GM04504 (cell line): ENCODE measurements at regions not wholly inside any gene's neighbourhood (a gene's known extent, or its start where the extent isn't known, plus 50 kb on each side); places are given as distances from the start of the nearest gene placed in this dataset.
"Not testable (repeated sequence)": the region's sequence is repeated elsewhere in the genome, so short reads cannot be mapped to it uniquely, and the experiment has no call there.

Experiments used
- DNase-seq: peaks from one replicate; pipeline ENCODE4 v3.0.0-alpha.2; 2012; ENCODE audit warnings: low read depth

DNA sequence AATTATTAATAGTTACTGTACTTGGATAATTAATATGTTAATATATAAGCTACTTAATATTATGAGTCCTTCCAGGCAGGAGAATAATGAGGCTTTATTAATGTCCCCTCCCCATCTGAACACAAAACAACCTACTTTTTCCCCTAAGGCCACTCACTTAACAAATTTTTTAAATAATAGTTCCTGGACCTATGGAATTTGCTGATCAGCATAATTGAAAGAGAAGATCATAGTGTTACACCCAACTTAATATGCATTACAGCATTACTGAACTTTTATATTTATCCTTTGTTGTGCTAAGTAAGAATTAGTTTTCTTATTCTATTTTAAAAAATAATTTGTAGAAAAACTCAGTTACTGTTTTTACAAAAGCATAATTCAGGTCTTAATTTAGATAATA lies 1537.7 kb upstream of the GOT2 start:
- no peak for DNase-seq

DNA sequence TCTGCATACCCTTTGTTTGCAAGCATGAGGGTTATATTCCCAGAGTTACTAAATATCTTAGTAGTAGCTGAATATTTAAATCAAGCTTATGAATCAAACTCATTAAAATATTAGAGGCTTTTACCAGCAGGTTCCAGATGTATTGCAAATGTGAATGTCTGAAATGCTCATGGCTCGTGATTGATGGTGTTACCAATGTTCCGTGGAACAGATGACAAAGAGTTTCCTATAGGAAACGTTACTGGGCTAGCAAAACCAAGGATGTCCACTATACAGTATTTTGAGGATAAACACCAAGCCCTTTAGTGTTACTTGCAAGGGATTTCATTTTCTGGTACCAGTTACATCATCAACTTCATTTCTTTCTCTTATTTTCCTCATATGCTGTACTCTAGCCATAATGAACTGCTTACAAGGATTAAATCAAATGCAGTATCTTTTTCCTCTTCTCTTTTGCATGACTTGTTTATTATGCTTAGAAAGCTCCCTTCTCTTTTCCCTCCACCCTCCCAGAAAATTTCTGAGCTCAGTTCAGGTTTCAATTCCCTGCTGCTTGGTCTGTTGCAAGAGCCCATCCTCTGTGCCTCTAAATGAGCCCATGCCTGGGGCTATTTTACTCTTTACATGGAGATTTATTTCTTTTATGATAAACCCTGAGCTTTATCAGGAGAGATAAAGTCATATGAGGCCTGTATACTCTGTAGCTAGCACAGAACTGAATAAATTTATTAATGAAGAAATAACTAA lies 1537.1 kb upstream of the GOT2 start:
- no peak for DNase-seq

DNA sequence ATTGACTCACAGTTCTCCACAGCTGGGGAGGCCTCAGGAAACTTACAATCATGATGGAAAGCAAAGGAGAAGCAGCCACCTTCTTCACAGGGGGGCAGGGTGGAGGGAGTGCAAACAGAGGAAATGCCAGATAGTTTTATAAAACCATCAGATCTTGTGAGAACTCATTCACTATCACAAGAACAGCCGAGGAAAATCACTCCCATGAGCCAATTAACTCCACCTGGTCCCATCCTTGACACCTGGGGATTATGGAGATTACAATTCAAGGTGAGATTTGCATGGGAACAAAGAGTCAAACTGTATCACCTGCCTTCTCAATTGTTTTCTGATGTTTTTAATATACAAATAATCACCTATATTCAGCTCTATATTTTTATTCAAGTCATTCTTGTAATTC lies 1527.3 kb upstream of the GOT2 start:
- DNase-seq = no peak

DNA sequence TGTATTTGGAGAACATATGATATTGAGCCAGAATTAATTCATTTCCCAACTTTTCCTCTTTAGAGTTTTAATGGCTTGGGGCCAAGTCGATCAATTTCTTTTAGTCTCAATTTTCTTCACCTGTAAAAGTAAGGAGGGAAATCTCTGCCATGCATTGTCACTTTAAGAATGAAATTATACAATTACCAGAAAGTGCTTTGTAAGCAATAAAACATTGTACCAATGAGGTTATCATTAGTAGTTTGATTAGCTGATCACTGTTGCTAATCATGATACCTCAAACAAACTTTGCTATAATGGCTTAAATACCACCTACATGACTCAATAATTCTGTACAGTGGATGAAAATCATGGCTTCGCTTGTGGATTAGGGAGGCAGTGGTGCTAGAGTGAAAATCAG lies 1525.8 kb upstream of the GOT2 start:
- no peak for DNase-seq

DNA sequence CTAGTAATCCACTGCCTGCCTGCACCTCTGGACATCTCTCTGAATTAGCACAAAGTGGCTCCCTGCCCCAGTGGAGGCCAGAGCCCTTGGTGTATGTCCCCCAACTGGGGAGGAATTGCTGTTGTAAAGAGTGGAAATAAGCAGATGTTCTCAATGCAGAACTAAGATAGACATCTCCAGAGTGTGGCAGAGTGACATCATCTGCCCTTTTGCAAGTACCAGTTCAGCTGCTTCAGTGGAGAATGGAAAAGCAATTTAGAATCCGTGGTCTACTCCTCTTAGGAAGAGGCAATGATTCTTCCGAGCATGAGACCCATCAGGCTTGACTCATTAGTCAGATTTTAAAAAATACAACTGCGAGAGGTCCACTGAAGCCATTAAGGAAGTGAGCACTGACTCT lies 1512.0 kb upstream of the GOT2 start:
- no peak for DNase-seq

DNA sequence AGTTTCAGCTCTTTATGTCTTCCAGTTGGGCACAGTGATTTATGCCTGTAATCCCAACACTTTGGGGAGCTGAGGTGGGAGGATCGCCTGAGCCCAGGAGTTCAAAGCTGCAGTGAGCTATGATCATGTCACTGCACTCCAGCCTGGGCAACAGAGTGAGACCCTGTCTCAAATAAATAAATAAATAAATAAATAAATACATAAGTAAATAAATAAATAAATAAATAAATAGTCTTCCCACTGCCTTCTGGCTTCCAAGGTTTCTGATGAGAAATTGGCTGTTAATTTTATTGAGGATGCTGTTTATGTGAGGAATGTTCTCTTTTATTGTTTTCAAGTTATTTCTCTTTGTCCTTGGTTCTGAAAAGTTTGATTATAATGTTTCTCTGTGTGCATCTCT lies 1507.6 kb upstream of the GOT2 start:
- no peak for DNase-seq

DNA sequence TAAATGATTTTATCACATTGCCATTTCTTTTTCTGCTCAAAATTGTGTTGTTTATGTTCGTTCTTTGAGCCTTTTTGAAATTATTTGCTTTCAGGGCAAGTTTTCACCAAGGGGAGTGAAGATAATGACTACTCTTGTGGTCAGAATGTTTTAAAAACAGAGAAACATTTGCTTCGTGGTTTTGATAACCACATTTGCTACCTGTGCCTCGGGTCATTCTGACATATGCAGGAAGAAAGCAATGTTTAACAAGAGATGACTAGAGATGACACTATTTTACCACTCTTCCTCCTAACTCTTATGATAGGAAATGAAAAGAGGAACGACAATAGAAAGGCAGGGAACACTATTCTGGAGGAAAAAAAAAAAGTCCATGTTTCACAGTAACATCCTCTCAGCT lies 1496.5 kb upstream of the GOT2 start:
- no peak for DNase-seq

DNA sequence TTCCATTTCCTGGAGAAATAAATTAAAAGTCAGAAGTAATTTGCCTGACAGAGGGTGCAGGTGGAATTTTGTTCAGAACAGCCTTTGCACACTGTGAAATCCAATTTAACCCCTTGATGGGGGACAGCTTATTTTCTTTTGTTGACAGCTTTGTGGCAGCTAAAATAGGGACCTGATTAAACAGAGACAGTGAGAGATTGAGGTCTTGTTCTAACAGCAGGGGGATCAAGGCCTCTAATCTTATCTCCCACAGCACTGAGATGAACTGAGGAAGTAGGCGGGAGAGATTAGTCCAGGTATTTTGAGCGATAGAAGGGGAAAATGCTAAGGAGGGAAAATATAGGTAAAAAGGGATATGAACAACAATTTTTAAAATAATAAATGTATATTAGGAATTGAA lies 1491.4 kb upstream of the GOT2 start:
- no peak for DNase-seq

DNA sequence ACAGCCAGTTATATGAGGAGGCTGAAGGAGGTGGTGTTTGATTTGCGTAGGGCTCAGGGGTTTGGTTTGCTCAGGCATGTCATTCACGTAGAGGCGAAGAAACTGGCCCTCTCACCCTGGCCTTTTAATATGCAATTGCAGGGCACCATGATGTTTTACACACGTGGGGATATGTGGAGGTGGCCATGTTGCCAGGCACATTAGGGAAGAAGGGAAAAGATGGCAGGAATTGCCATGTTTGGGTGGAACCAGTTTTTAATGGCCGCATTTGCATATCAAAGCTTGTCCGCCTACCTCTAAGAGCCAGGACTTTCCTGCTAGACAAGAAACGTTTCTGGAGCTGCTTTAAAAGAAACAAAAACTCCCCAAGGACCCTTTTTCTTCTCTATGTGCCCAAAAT lies 1483.7 kb upstream of the GOT2 start:
- no peak for DNase-seq

DNA sequence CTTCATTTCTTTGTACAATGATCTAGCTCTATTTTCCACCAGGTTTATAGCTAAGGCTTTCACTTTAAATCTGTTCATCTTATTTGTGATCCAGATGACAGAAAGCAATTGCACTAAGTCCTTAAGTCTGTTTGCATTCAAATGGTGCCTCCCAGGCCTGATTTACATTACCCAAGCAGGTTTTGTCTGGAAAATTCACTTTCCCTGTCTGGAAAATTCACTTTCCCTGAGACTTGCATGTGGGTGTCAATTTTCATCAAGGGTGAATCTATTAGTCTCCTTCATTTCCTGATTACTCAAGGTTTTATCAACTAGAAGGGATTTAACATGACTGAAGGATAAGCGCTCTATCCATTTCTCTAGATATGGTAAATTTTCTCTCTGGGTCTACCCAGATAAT lies 1480.2 kb upstream of the GOT2 start:
- DNase-seq = no peak

DNA sequence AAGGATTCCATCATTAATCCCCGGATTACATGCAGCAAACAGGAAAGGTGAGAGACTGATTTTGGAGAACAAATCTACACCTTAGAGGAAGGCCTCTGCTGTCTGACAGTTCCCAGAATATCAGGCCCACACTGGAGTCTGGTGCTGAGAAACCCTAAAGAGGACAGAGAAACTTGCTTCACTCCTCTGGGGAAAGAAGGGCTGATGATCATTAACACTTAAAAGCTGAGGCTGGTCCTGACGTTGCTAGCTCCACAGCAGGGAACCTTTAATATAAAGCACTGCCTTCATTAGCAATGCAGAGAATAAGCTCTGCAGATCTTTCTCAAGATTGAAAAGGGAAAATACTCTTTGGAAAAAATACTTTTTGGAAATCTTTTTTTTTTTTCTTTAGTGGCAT lies 1472.4 kb upstream of the GOT2 start:
- DNase-seq = no peak

DNA sequence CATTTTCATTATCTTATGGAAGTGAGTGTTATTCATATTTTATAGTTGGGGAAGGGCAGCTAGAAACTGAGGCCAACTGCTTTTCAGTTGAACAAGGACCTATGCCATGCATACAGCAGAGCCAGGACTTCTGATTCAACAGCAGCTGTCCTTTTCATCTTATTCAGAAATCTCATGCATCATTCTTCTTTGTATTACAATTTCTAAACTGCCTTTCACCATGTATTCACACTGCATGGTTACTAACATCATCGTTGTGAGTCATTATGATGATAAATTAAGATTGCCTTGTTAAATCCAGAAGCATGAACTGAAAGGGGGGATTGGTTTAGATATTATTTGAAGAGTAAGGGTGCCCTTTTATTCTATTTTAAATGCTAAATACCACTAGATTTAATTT lies 1470.1 kb upstream of the GOT2 start:
- no peak for DNase-seq

DNA sequence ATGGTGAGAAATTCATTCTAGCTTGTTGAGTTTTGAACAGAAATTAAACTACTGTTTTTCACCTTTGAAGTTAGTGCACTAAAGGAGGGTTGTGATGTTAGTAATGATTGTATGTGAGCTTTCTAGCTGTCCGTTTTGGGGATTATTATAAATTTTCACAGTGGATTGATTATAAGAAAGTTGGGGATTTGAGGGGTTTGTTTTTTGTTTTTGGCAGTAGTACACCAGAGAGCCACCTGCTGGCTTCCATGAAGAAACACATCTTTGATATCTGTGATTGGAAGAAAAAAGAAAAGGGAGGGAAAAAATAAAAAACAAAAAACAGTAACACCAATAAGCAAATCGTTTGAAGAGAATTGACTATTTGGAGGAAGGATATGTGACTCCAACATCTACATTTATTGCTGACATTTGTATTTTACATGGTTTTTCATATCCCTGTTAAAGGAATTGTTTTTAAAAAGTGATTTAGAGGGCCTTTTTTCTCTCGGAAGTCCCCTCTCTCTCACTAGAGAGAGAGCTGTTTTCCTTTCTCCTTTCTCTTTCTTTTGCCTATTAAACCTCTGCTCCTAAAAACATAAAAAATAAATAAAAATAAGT lies 1469.5 kb upstream of the GOT2 start:
- DNase-seq = no peak

DNA sequence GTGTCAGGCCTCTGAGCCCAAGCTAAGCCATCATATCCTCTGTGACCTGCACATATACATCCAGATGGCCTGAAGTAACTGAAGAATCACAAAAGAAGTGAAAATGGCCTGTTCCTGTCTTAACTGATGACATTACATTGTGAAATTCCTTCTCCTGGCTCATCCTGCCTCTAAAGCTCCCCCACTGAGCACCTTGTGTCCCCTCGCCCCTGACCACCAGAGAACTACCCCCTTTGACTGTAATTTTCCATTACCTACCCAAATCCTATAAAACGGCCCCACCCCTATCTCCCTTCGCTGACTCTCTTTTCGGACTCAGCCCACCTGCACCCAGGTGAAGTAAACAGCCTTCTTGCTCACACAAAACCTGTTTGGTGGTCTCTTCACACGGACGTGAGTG lies 1466.6 kb upstream of the GOT2 start:
- not testable (repeated sequence) for DNase-seq

DNA sequence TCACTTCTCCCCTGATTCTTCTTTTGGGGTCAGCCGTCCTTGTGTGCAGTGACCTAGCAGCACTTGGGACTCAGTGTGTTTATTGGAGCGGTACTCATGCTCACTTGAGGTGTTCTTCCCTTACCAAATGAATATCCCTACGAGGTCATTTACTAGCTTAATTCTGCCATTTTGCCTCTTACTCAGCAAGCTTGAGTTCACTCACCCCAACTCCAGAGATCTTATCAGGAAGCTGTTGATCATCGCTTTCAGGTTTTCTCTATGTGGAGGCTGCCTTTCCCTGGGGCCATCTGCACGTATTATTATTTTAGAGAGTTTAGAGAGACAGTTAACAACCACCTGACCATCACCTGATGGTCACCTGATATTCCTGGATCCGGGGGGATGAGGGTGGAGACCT lies 1466.0 kb upstream of the GOT2 start:
- DNase-seq = no peak

DNA sequence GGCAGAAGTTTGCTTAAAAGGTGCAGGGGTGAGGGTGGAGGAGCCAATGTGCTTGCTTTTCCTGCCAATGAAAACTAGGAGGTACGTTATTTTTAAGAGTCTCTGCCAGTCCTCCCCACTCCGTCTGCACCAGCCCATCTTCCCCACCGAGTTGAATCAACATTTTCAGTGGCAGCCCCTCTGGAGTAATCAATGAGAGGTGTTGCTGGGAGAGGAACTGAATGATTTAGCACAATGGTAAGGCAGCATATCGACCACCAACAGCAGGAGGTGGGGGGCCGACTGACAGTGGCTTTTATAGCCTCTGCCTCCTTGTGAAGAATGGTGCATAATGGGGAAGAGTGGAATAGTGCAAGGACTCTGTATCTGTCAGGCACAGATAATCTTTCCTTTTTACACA lies 1465.0 kb upstream of the GOT2 start:
- DNase-seq = no peak

DNA sequence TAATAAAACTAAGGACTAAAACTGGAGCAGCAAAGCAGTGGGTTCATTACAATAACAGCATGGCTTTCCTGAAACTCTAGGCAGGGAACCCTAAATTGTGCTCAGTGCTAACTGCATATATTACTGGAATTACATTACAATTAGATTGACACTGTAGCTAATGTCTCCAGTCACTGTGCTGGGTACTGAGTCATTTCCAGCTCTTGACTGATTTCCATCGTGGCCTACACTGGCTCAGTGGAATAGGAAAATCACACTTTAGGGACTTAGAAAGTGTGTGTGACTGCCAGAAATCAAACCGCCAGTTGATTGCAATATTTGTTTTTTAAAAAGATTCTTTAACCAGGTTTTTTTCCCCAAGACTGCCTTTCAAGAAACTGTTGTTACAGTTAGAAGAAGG lies 1447.4 kb upstream of the GOT2 start:
- no peak for DNase-seq

DNA sequence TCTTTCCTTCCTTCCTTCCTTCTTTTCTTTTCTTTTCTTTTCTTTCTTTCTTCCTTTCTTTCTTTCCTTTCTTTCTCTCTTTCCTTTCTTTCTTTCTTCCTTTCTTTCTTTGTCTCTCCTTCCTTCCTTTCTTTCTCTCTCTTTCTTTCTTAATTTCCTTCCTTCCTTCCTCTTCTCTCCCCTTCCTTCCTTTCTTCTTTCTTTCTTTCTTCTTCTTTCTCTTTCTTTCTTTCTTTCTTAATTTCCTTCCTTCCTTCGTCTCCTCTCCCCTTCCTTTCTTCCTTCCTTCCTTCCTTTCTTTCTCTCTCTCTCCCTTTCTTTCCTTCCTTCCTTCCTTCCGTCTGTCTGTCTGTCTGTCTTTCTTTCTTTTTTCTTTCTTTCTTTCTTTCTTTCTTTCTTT lies 1446.5 kb upstream of the GOT2 start:
- DNase-seq = no peak

DNA sequence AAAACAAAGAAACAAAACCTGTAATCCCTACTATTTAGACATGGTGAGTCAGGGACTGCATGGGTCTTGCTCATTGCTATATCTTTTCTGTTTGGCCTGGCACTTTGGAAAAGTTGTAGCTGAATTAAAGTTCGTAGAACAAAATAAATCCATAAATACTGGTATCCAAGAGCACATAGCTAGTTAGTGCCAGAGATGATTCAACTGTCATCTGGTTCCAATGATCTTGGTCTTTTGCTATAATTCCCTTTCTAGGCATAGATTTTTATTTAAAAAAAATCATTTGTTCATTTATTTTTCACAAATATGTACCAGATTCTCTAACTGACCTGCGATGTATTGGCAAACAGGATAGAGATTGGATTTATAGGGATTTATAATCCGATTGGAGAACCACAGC lies 1436.1 kb upstream of the GOT2 start:
- DNase-seq = no peak

DNA sequence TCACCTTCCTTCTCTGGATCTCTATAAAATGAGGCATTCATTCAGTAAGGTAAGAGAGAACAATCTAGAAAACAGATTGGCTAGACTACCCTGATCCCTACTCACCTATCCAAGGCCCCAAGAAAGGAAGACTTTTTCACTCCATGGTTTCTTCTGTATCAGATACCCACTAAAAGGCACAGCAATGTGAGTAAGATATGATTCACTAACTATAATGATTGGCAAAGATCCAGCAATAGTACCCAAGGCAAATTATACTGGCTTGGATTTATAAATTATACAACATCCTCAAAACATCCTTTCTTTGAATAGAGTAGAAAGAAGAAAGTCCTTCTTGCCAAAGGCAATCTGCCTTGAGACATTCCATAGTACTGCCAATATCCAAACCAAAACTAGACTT lies 1432.0 kb upstream of the GOT2 start:
- no peak for DNase-seq

DNA sequence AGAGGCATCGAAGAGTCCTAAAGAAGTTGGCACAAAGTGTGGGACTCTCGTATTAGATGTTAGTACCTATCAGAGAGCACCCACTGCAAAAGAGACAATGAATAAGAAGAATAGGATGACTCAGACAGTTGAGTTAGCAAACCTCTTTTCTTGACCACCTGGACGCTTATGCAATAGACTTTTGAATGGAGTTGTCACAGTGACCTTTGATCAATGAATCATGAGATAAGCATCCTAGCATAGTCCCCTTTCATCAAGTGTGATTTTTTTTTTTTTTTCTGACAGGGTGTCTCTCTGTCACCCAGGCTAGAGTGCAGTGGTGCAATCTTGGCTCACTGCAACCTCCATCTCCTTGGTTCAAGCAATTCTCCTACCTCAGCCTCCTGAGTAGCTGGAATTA lies 1417.9 kb upstream of the GOT2 start:
- no peak for DNase-seq

DNA sequence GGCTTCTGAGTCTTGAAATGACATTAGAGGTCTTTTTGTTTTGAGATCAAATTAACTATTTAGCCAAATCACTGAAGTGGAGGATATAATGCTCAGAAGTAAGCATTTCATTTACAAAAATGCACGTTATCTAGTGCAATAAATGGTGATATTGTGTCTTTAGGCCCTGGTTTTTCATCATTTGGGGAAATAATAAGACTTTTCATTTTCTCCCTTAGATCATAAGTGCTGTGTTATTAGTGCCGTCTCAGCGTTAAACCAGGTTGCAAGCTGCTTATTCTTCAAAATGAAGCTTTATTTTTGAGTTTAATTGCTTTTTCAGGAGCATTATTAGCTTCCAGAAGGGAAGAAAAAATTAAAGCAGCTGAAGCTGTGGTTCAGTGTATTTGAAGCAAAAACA lies 1416.8 kb upstream of the GOT2 start:
- no peak for DNase-seq

DNA sequence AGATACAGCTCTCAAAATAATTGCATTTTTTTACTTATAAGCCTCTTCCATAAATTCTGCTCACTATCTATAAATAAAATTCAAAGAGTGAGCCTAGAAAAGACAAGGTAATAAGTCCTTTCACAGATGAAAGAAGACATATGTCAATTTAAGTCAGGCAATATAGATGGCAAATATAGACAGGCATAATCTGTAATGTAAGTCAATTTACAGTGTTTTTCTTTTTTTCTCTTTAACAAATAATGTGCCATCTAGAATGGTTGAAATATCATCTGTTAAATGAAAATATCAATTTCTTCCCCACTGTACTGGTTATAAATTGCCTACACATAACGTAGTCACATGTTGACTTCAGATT lies 1409.2 kb upstream of the GOT2 start:
- DNase-seq = no peak

DNA sequence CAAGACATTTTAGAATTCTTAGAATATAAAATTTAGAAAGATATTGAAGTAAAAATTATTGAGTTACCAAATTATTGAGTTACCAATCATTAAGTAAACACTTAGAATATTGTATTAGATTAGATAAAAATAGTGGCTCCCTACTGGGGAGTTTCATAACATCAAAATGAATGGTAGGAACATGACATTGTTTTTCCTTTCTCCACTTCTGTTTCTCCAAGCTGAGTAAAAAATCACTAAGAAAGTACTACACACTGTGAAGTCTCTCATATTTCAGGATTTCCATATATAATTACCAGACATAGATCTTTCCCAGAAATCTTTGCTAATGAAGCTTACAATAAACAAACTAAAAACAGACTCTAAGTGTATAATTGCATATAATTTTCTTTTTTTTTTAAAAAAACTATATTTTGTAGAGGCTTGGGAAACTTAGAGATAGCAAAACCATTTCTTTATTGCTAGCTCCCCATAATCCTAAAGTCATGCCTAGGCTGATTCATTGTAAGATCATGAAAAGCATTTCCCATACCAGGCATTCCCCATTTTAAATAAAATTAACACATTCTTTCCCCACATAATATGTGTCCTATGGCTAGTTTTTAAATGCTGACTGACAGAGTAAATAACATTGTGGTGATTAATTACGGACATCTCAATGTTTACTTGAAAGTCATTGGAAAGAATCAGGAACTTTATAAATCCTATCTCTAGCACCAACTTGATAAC lies 1408.7 kb upstream of the GOT2 start:
- peak; percentile 4 for DNase-seq
